ENCODE measurements at regions not wholly inside any gene's neighbourhood (a gene's known extent, or its start where the extent isn't known, plus 50 kb on each side); places are given as distances from the start of the nearest gene placed in this dataset.

- no peak for TF ChIP-seq POLR2A (IDR thresholded peaks at IDR 0.05)
- TF ChIP-seq, protein P1, sequence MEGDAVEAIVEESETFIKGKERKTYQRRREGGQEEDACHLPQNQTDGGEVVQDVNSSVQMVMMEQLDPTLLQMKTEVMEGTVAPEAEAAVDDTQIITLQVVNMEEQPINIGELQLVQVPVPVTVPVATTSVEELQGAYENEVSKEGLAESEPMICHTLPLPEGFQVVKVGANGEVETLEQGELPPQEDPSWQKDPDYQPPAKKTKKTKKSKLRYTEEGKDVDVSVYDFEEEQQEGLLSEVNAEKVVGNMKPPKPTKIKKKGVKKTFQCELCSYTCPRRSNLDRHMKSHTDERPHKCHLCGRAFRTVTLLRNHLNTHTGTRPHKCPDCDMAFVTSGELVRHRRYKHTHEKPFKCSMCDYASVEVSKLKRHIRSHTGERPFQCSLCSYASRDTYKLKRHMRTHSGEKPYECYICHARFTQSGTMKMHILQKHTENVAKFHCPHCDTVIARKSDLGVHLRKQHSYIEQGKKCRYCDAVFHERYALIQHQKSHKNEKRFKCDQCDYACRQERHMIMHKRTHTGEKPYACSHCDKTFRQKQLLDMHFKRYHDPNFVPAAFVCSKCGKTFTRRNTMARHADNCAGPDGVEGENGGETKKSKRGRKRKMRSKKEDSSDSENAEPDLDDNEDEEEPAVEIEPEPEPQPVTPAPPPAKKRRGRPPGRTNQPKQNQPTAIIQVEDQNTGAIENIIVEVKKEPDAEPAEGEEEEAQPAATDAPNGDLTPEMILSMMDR (IDR thresholded peaks at IDR 0.05): no peak
Measured at GRCh38 chrX:9253211-9253610, 211.6 kb upstream of the TBL1X start.

Measured in body of pancreas (tissue), 4 donors.